GM12891 (cell line): ENCODE measurements at regions not wholly inside any gene's neighbourhood (a gene's known extent, or its start where the extent isn't known, plus 50 kb on each side); places are given as distances from the start of the nearest gene placed in this dataset.
A peak's percentile ranks its signal among the peaks of the same experiment; 100 is the strongest.

Experiments
- DNase-seq: peaks from one replicate; pipeline ENCODE4 v3.0.0; 2011; ENCODE audit warnings: low spot score; ENCODE audit not compliant: insufficient read length
- FAIRE-seq: peaks from 2 replicates; lab custom pipeline; 2011; peaks lifted over from hg19 to GRCh38; lab: Jason Lieb, UNC
- PAX5 ChIP-seq: IDR thresholded peaks from 2 replicates; pipeline ENCODE4 v1.6.1; 2011; ENCODE audit warnings: low read length, moderate library complexity, mild to moderate bottlenecking; ENCODE audit not compliant: insufficient read depth, severe bottlenecking
- POLR2A ChIP-seq: IDR thresholded peaks from 2 replicates; pipeline ENCODE4 v1.6.1; 2011; ENCODE audit warnings: low read depth, low read length, control low read depth
- POLR2AphosphoS5 ChIP-seq: IDR thresholded peaks from 2 replicates; pipeline ENCODE4 v1.6.1; 2011; ENCODE audit warnings: low read depth, low read length, control low read depth
- POU2F2 ChIP-seq: IDR thresholded peaks from 2 replicates; pipeline ENCODE4 v1.6.1; 2011; ENCODE audit warnings: low read depth, mild to moderate bottlenecking, control low read depth, low read length, moderate library complexity
- SPI1 ChIP-seq: IDR thresholded peaks from 2 replicates; pipeline ENCODE4 v1.6.1; 2011; ENCODE audit warnings: low read depth, low read length, control low read depth
- TAF1 ChIP-seq: IDR thresholded peaks from 2 replicates; pipeline ENCODE4 v1.6.1; 2011; ENCODE audit warnings: low read depth, low read length, control low read depth

- TF ChIP-seq PAX5 (no peak), SPI1 (no peak), POLR2AphosphoS5 (no peak), TAF1 (no peak), POLR2A (no peak), POU2F2 (no peak)
- DNase-seq (no peak), FAIRE-seq (no peak)
These were observed 835.2 kb upstream of the AMELY start for GRCh38 chrY:7746781-7747180.

GRCh38 chrY:7745581-7745901 lies 834.0 kb upstream of the AMELY start:
- TF ChIP-seq POLR2AphosphoS5 (no peak), POU2F2 (no peak), SPI1 (no peak), TAF1 (no peak), POLR2A (no peak), PAX5 (no peak)
- DNase-seq = no peak
- no peak for FAIRE-seq

GRCh38 chrY:7744691-7745580 lies 833.4 kb upstream of the AMELY start:
- FAIRE-seq = no peak
- no peak for DNase-seq
- TF ChIP-seq POLR2A (no peak), TAF1 (no peak), PAX5 (no peak), POU2F2 (no peak), POLR2AphosphoS5 (no peak), SPI1 (no peak)

DNA sequence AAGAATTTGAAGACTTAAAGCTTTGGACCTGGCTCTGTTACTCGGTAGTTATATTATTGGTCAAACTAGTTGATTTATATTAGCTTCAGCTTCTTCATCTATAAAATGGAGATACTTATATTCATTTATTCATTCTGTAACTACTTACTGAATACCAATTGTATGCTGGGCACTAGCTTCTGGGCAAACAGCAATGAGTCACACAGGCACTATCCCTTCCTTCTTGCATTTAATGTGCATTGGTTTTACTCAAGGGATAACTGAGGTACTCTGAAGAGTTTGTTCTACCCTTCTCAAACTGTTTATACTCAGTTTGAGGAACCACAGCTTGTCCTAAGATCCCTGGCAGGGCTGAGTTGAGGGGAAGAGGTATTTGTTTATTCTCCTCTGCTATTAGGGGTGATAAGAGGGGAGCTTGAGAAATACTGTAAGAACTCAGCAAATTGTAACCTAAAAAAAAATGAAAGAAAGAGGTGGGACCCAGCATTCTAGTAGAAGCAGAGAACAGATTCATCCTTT lies 825.4 kb upstream of the AMELY start:
- FAIRE-seq (no peak), DNase-seq (no peak)
- no peak for TF ChIP-seq PAX5
- TF ChIP-seq TAF1 = no peak
- TF ChIP-seq POLR2A = no peak
- no peak for TF ChIP-seq SPI1
- TF ChIP-seq POLR2AphosphoS5 = no peak
- TF ChIP-seq POU2F2 = no peak

DNA sequence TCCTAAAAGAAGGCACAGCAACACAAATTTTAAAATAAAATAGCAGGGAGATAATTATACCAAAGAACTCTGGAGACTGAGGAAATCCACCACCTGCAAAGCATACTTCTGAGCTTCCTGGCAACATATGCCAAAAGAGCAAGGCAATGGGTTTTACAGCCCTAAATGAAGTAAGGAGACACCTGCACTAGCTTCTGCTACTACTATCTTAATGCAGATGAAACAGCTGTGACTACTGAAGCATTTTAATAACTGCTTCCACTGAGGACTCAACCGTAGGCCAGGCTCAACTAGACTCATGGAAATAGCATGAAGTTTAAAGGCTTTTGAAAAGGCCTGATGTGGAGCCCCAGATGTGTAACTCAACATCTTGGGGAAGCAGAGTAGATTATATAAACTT lies 820.1 kb upstream of the AMELY start:
- FAIRE-seq (peak; percentile 63), DNase-seq (no peak)
- no peak for TF ChIP-seq SPI1
- no peak for TF ChIP-seq POU2F2
- no peak for TF ChIP-seq PAX5
- TF ChIP-seq TAF1 = no peak
- TF ChIP-seq POLR2A = no peak
- no peak for TF ChIP-seq POLR2AphosphoS5

DNA sequence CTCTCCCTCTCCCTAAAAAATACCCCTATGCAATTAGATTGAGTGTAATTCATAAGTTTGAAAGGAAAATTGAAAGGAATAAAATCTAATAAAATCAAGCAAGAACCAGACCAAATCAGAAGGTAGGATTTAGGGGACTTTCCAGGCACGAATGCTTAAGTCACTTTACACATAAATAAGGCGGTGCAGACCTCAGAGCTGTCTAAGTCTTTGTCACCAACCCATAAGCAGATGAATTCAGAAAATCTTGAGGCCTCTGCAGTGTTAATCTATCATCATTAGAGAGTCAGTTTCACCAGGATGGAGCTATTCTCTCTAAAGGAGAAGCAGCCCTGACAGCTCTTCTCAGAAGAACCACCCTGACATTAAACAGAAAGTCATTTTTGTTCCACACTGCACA lies 819.1 kb upstream of the AMELY start:
- TF ChIP-seq TAF1 (no peak), POU2F2 (no peak), POLR2A (no peak), PAX5 (no peak), POLR2AphosphoS5 (no peak), SPI1 (no peak)
- no peak for FAIRE-seq

GRCh38 chrY:7730071-7730470 lies 818.5 kb upstream of the AMELY start:
- TF ChIP-seq SPI1 (no peak), POLR2AphosphoS5 (no peak), POU2F2 (no peak), TAF1 (no peak), PAX5 (no peak), POLR2A (no peak)
- DNase-seq (no peak), FAIRE-seq (no peak)

More for the DNA sequence above, 819.1 kb upstream of the AMELY start:
- DNase-seq = no peak

- peak; percentile 54 for FAIRE-seq
- TF ChIP-seq PAX5 = no peak
- no peak for DNase-seq
These were observed 817.9 kb upstream of the AMELY start for GRCh38 chrY:7729318-7730011.

DNA sequence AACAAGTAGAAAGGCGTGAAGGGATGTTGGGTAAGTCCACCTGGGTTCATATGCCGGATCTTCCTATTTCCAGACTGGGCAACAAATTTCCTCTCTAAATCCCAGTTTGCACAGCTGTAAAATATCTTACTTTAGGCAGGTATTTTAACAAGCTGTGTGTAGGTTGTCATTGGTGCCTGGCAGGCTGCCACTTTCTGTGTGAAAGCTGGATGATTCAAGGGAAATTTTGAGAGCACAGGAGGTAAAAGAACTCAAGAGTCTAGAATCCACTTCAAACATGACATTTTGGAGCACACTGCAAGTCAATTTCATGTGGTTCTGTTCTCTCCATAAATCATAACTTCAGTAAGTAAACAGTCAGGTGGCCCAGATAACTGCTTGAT lies 817.4 kb upstream of the AMELY start:
- TF ChIP-seq TAF1 (no peak), PAX5 (no peak), POLR2AphosphoS5 (no peak), SPI1 (no peak), POU2F2 (no peak), POLR2A (no peak)
- no peak for DNase-seq
- peak; percentile 26 for FAIRE-seq
